ENCODE measurements at regions not wholly inside any gene's neighbourhood (a gene's known extent, or its start where the extent isn't known, plus 50 kb on each side); places are given as distances from the start of the nearest gene placed in this dataset.

- TF ChIP-seq, protein P1, sequence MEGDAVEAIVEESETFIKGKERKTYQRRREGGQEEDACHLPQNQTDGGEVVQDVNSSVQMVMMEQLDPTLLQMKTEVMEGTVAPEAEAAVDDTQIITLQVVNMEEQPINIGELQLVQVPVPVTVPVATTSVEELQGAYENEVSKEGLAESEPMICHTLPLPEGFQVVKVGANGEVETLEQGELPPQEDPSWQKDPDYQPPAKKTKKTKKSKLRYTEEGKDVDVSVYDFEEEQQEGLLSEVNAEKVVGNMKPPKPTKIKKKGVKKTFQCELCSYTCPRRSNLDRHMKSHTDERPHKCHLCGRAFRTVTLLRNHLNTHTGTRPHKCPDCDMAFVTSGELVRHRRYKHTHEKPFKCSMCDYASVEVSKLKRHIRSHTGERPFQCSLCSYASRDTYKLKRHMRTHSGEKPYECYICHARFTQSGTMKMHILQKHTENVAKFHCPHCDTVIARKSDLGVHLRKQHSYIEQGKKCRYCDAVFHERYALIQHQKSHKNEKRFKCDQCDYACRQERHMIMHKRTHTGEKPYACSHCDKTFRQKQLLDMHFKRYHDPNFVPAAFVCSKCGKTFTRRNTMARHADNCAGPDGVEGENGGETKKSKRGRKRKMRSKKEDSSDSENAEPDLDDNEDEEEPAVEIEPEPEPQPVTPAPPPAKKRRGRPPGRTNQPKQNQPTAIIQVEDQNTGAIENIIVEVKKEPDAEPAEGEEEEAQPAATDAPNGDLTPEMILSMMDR (IDR thresholded peaks at IDR 0.05; ENCODE audit: poor library complexity, severe bottlenecking): no peak
- TF ChIP-seq POLR2AphosphoS5 (IDR thresholded peaks at IDR 0.05) (no peak), EZH2 (IDR thresholded peaks at IDR 0.05; ENCODE audit: borderline replicate concordance, insufficient read depth, low read length, poor library complexity, severe bottlenecking) (no peak), EP300 (conservative IDR thresholded peaks at IDR 0.05; ENCODE audit: poor library complexity, severe bottlenecking) (no peak), TAF1 (IDR thresholded peaks at IDR 0.05; ENCODE audit: low read depth) (no peak)
- TF ChIP-seq, protein P2, sequence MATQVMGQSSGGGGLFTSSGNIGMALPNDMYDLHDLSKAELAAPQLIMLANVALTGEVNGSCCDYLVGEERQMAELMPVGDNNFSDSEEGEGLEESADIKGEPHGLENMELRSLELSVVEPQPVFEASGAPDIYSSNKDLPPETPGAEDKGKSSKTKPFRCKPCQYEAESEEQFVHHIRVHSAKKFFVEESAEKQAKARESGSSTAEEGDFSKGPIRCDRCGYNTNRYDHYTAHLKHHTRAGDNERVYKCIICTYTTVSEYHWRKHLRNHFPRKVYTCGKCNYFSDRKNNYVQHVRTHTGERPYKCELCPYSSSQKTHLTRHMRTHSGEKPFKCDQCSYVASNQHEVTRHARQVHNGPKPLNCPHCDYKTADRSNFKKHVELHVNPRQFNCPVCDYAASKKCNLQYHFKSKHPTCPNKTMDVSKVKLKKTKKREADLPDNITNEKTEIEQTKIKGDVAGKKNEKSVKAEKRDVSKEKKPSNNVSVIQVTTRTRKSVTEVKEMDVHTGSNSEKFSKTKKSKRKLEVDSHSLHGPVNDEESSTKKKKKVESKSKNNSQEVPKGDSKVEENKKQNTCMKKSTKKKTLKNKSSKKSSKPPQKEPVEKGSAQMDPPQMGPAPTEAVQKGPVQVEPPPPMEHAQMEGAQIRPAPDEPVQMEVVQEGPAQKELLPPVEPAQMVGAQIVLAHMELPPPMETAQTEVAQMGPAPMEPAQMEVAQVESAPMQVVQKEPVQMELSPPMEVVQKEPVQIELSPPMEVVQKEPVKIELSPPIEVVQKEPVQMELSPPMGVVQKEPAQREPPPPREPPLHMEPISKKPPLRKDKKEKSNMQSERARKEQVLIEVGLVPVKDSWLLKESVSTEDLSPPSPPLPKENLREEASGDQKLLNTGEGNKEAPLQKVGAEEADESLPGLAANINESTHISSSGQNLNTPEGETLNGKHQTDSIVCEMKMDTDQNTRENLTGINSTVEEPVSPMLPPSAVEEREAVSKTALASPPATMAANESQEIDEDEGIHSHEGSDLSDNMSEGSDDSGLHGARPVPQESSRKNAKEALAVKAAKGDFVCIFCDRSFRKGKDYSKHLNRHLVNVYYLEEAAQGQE (IDR thresholded peaks at IDR 0.05; ENCODE audit: borderline replicate concordance): no peak
Measured at GRCh38 chr5:133817456-133817855, 151.0 kb downstream of the C5orf15 start.

Data from neural cell (in vitro differentiated cells).